Mammary epithelial cell (primary cell): ENCODE measurements at regions not wholly inside any gene's neighbourhood (a gene's known extent, or its start where the extent isn't known, plus 50 kb on each side); places are given as distances from the start of the nearest gene placed in this dataset.

Experiments
- EZH2 ChIP-seq: IDR thresholded peaks from 2 replicates; pipeline ENCODE4 v1.6.1; 2012; ENCODE audit warnings: low read length, inconsistent platforms, borderline replicate concordance
- TF ChIP-seq, protein P1 (sequence below), 2 donors: IDR thresholded peaks in 1 of 2; conservative IDR thresholded peaks in 1 of 2; 2 replicates each; pipeline ENCODE4 v1.5.1; 2011 to 2012; ENCODE audit warnings: inconsistent platforms in 2 of 2, low read length in 2 of 2, mild to moderate bottlenecking in 2 of 2, control low read depth in 1 of 2, low read depth in 1 of 2; ENCODE audit not compliant: insufficient read depth in 1 of 2; ENCODE audit errors: extremely low read depth in 1 of 2

GRCh38 chr2:83823229-83823628, 635.9 kb downstream of the SUCLG1 start:
- TF ChIP-seq, protein P1, sequence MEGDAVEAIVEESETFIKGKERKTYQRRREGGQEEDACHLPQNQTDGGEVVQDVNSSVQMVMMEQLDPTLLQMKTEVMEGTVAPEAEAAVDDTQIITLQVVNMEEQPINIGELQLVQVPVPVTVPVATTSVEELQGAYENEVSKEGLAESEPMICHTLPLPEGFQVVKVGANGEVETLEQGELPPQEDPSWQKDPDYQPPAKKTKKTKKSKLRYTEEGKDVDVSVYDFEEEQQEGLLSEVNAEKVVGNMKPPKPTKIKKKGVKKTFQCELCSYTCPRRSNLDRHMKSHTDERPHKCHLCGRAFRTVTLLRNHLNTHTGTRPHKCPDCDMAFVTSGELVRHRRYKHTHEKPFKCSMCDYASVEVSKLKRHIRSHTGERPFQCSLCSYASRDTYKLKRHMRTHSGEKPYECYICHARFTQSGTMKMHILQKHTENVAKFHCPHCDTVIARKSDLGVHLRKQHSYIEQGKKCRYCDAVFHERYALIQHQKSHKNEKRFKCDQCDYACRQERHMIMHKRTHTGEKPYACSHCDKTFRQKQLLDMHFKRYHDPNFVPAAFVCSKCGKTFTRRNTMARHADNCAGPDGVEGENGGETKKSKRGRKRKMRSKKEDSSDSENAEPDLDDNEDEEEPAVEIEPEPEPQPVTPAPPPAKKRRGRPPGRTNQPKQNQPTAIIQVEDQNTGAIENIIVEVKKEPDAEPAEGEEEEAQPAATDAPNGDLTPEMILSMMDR (conservative IDR thresholded peaks at IDR 0.05 in 1 of 2, IDR thresholded peaks at IDR 0.05 in 1 of 2; ENCODE audit: extremely low read depth in 1 of 2, insufficient read depth in 1 of 2, low read depth in 1 of 2, low read length in 2 of 2), result no peak
- TF ChIP-seq EZH2, result no peak
